ENCODE measurements at regions not wholly inside any gene's neighbourhood (a gene's known extent, or its start where the extent isn't known, plus 50 kb on each side); places are given as distances from the start of the nearest gene placed in this dataset.

DNA sequence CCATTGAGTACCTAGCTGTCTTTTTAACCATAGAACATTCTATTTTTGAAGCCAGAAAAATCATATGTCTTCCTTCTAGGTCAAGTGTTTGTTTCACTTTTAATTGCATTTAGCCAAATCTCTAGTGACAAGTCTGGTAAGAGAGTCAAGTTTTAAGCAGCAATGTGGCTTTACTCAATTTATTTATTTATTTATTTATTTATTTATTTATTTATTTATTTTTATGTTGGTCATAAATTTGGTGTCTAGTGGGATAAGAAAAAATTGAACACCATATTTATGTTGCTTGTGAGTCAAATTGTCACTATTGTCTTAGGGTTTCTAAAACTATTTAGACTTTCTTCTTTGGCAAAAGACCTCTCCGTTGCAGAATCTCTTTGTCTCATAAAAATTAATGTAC lies 174.5 kb upstream of the BCHE start:
- Histone ChIP-seq H3K4me3 (ENCODE audit: low read depth in 2 of 2, low read length in 1 of 2) (no peak overlapping the region), H3K27me3 (ENCODE audit: insufficient read depth) (no peaks in the 10 kb centered on the region), H3K79me2 (ENCODE audit: insufficient read depth) (no peaks in the 10 kb centered on the region), H3K36me3 (replicated peaks in 1 of 2; ENCODE audit: control insufficient read depth in 1 of 2, insufficient read depth in 2 of 2, low read length in 1 of 2) (no peaks in the 10 kb centered on the region), H3K4me2 (no peak overlapping the region), H3K27ac (ENCODE audit: low read depth in 2 of 2, low read length in 1 of 2) (no peak overlapping the region), H3K4me1 (ENCODE audit: control insufficient read depth in 1 of 2, insufficient read depth in 2 of 2, low read depth in 1 of 2, low read length in 1 of 2) (no peaks in the 10 kb centered on the region), H3K9ac (no peak overlapping the region), H3K9me3 (no peaks in the 10 kb centered on the region), H3F3A (replicated peaks; ENCODE audit: insufficient read depth) (no peaks in the 10 kb centered on the region), H2AFZ (ENCODE audit: low read depth) (no peak overlapping the region), H3K9me2 (no peaks in the 10 kb centered on the region), H4K20me1 (ENCODE audit: insufficient read depth) (no peaks in the 10 kb centered on the region)
- no peak for DNase-seq
- TF ChIP-seq, protein P1, sequence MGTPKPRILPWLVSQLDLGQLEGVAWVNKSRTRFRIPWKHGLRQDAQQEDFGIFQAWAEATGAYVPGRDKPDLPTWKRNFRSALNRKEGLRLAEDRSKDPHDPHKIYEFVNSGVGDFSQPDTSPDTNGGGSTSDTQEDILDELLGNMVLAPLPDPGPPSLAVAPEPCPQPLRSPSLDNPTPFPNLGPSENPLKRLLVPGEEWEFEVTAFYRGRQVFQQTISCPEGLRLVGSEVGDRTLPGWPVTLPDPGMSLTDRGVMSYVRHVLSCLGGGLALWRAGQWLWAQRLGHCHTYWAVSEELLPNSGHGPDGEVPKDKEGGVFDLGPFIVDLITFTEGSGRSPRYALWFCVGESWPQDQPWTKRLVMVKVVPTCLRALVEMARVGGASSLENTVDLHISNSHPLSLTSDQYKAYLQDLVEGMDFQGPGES (IDR thresholded peaks at IDR 0.05; ENCODE audit: low read depth, low read length): no peak
- no peak for TF ChIP-seq RXRA (IDR thresholded peaks at IDR 0.05; ENCODE audit: borderline replicate concordance, low read depth)
- ChIA-PET CTCF (interaction anchor here (0.6 to 1.2 kb wide), 2 partner anchors 235 to 1020 kb away, joined by 3 read pairs; no protein-coding TSS in a partner anchor), POLR2A (no interaction called here)
- WGBS (ENCODE audit: low lambda C conversion rate): 8% methylated on average over 1 of the region's 1 CpG

DNA sequence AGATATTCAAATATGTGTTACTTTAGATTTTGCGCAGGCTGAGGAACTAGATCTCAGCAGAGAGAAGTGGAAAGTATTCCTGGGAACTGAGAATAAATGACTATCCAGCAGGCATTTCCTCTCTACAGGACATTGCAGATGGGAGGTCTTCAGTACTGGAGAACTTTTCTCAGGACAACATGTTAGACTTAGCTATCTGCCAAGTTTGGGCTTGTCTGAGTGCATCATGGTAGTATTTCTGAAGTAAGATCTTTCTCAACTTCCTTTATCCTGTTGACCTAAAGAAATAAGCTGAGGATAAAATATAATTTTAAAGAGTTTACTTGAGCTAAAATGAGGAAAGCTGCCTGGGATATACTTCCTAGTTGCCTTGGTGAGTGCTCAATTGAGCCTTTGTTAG lies 167.9 kb upstream of the BCHE start:
- 44% methylated on average over 1 of the region's 1 CpG for WGBS (ENCODE audit: low lambda C conversion rate)
- CTCF ChIA-PET: no interaction called here

DNA sequence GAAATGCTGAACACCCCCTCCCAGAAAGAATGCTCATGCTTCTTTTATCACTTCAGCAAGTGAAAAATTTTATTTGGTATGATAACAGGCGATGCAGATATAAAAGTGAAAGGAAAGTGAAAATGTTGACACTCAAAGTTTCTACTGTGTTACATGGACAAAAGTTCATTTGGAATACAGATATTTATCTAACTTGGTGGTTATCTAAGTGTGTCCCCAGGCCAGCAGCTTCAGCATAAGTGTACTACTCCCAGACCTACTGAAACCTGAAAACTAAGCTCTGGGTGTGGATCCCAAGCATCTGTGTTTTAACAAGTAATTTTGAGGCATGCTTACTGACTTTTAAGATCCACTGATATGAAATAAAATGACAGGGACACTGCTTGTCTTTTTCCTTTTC lies 157.1 kb upstream of the BCHE start:
- no peak overlapping the region for H3K4me3 ChIP-seq (ENCODE audit: low read depth in 2 of 2, low read length in 1 of 2)
- TF ChIP-seq, protein P2, sequence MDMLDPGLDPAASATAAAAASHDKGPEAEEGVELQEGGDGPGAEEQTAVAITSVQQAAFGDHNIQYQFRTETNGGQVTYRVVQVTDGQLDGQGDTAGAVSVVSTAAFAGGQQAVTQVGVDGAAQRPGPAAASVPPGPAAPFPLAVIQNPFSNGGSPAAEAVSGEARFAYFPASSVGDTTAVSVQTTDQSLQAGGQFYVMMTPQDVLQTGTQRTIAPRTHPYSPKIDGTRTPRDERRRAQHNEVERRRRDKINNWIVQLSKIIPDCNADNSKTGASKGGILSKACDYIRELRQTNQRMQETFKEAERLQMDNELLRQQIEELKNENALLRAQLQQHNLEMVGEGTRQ (IDR thresholded peaks at IDR 0.05; ENCODE audit: borderline replicate concordance, low read depth, low read length): no peak
- no peak for TF ChIP-seq MEF2A (IDR thresholded peaks at IDR 0.05; ENCODE audit: borderline replicate concordance, low read depth)
- TF ChIP-seq MXI1 (IDR thresholded peaks at IDR 0.05; ENCODE audit: low read depth, low read length): no peak
- TF ChIP-seq TAF1 (IDR thresholded peaks at IDR 0.05; ENCODE audit: borderline replicate concordance, low read depth, low read length): no peak
- TF ChIP-seq SMC3 (IDR thresholded peaks at IDR 0.05; ENCODE audit: low read depth, low read length): no peak
- no peak for TF ChIP-seq TCF12 (IDR thresholded peaks at IDR 0.05)
- no peak for TF ChIP-seq RXRA (IDR thresholded peaks at IDR 0.05; ENCODE audit: borderline replicate concordance, low read depth)
- no peak for TF ChIP-seq FOSL2 (IDR thresholded peaks at IDR 0.05; ENCODE audit: borderline replicate concordance, low read depth)
- TF ChIP-seq, protein P3, sequence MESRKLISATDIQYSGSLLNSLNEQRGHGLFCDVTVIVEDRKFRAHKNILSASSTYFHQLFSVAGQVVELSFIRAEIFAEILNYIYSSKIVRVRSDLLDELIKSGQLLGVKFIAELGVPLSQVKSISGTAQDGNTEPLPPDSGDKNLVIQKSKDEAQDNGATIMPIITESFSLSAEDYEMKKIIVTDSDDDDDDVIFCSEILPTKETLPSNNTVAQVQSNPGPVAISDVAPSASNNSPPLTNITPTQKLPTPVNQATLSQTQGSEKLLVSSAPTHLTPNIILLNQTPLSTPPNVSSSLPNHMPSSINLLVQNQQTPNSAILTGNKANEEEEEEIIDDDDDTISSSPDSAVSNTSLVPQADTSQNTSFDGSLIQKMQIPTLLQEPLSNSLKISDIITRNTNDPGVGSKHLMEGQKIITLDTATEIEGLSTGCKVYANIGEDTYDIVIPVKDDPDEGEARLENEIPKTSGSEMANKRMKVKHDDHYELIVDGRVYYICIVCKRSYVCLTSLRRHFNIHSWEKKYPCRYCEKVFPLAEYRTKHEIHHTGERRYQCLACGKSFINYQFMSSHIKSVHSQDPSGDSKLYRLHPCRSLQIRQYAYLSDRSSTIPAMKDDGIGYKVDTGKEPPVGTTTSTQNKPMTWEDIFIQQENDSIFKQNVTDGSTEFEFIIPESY (IDR thresholded peaks at IDR 0.05; ENCODE audit: borderline replicate concordance, low read depth): no peak
- TF ChIP-seq GATA2 (CRISPR knock-in tag; IDR thresholded peaks at IDR 0.05): no peak
- TF ChIP-seq FOXJ3 (CRISPR knock-in tag; IDR thresholded peaks at IDR 0.05): no peak
- TF ChIP-seq SIN3A (IDR thresholded peaks at IDR 0.05; ENCODE audit: borderline replicate concordance, low read depth, low read length): no peak
- no peak for TF ChIP-seq NFIC (IDR thresholded peaks at IDR 0.05; ENCODE audit: borderline replicate concordance)

More for the DNA sequence above, 167.9 kb upstream of the BCHE start:
- H3K9ac ChIP-seq: no peak overlapping the region
- no peaks in the 10 kb centered on the region for H3K79me2 ChIP-seq (ENCODE audit: insufficient read depth)
- H3K27ac ChIP-seq (ENCODE audit: low read depth in 2 of 2, low read length in 1 of 2): no peak overlapping the region
- H3K27me3 ChIP-seq (ENCODE audit: insufficient read depth): no peaks in the 10 kb centered on the region
- POLR2A ChIA-PET: no interaction called here
- DNase-seq: no peak
- TF ChIP-seq, protein P3 (IDR thresholded peaks at IDR 0.05; ENCODE audit: borderline replicate concordance, low read depth): no peak
- TF ChIP-seq NRF1 (IDR thresholded peaks at IDR 0.05; ENCODE audit: low read depth, low read length) (no peak), RAD21 (IDR thresholded peaks at IDR 0.05; ENCODE audit: low read length) (no peak)
- H3K4me3 ChIP-seq (ENCODE audit: low read depth in 2 of 2, low read length in 1 of 2): no peak overlapping the region
- no peaks in the 10 kb centered on the region for H3K36me3 ChIP-seq (replicated peaks in 1 of 2; ENCODE audit: control insufficient read depth in 1 of 2, insufficient read depth in 2 of 2, low read length in 1 of 2)
- H4K20me1 ChIP-seq (ENCODE audit: insufficient read depth): no peaks in the 10 kb centered on the region
- H2AFZ ChIP-seq (ENCODE audit: low read depth): no peak overlapping the region
- no peak overlapping the region for H3K4me2 ChIP-seq
- H3F3A ChIP-seq (replicated peaks; ENCODE audit: insufficient read depth): no peaks in the 10 kb centered on the region
- H3K9me2 ChIP-seq: no peaks in the 10 kb centered on the region
- no peaks in the 10 kb centered on the region for H3K4me1 ChIP-seq (ENCODE audit: control insufficient read depth in 1 of 2, insufficient read depth in 2 of 2, low read depth in 1 of 2, low read length in 1 of 2)
- no peaks in the 10 kb centered on the region for H3K9me3 ChIP-seq

More for the DNA sequence above, 157.1 kb upstream of the BCHE start:
- DNase-seq: no peak
- 6% methylated on average over 1 of the region's 1 CpG for WGBS (ENCODE audit: low lambda C conversion rate)
- Histone ChIP-seq H4K20me1 (ENCODE audit: insufficient read depth) (no peaks in the 10 kb centered on the region), H3K4me1 (ENCODE audit: control insufficient read depth in 1 of 2, insufficient read depth in 2 of 2, low read depth in 1 of 2, low read length in 1 of 2) (no peaks in the 10 kb centered on the region), H3K9me2 (no peaks in the 10 kb centered on the region), H3K9ac (no peak overlapping the region), H3F3A (replicated peaks; ENCODE audit: insufficient read depth) (no peaks in the 10 kb centered on the region), H3K27me3 (ENCODE audit: insufficient read depth) (no peaks in the 10 kb centered on the region), H3K9me3 (no peaks in the 10 kb centered on the region), H3K79me2 (ENCODE audit: insufficient read depth) (no peaks in the 10 kb centered on the region), H3K27ac (ENCODE audit: low read depth in 2 of 2, low read length in 1 of 2) (no peak overlapping the region), H3K36me3 (replicated peaks in 1 of 2; ENCODE audit: control insufficient read depth in 1 of 2, insufficient read depth in 2 of 2, low read length in 1 of 2) (no peaks in the 10 kb centered on the region), H2AFZ (ENCODE audit: low read depth) (no peak overlapping the region), H3K4me2 (no peak overlapping the region)
- POLR2A ChIA-PET: no interaction called here
- CTCF ChIA-PET: no interaction called here
